Adrenal gland (tissue), 5 donors: ENCODE measurements at regions not wholly inside any gene's neighbourhood (a gene's known extent, or its start where the extent isn't known, plus 50 kb on each side); places are given as distances from the start of the nearest gene placed in this dataset.

Experiments
- POLR2A ChIP-seq, 2 donors: fragments of 450-650 bp; IDR thresholded peaks; one replicate each; pipeline ENCODE4 v1.6.1; 2017; ENCODE audit warnings: antibody characterized with exemption in 2 of 2, mild to moderate bottlenecking in 2 of 2, moderate library complexity in 1 of 2
- TF ChIP-seq, protein P1 (sequence below), 6 experiments: fragments of 450-650 bp in 4 of 6; fragments of 200-600 bp in 2 of 6; sonication (generic) in 1 of 6; IDR thresholded peaks; 1 replicate in 5 of 6; 2 replicates in 1 of 6; pipeline versions ENCODE4 v1.5.1 to v1.8.0; 2016 to 2021; ENCODE audit warnings: antibody characterized with exemption in 6 of 6, mild to moderate bottlenecking in 2 of 6, moderate library complexity in 1 of 6
- donor health status: DM: no; HTN: no; CAD: no.

DNA sequence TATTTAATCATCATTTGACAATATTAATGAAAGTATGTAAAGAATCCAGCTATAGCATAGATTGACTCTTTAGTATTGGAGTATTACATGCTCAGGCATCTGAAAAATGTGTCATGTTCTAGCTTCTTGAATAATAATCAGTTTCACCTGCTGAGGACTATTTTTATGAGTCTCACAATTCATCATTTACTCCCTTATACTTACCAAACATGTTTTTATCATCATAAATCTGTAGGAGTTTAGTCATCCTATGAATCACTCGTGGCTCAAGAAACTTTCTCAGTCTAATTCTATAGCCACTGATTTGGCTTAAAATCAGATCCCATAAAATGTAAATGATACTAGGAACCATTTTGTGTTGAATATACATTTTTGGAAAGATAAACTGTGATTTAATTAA lies 1616.1 kb downstream of the C4orf33 start:
- TF ChIP-seq, protein P1, sequence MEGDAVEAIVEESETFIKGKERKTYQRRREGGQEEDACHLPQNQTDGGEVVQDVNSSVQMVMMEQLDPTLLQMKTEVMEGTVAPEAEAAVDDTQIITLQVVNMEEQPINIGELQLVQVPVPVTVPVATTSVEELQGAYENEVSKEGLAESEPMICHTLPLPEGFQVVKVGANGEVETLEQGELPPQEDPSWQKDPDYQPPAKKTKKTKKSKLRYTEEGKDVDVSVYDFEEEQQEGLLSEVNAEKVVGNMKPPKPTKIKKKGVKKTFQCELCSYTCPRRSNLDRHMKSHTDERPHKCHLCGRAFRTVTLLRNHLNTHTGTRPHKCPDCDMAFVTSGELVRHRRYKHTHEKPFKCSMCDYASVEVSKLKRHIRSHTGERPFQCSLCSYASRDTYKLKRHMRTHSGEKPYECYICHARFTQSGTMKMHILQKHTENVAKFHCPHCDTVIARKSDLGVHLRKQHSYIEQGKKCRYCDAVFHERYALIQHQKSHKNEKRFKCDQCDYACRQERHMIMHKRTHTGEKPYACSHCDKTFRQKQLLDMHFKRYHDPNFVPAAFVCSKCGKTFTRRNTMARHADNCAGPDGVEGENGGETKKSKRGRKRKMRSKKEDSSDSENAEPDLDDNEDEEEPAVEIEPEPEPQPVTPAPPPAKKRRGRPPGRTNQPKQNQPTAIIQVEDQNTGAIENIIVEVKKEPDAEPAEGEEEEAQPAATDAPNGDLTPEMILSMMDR (IDR thresholded peaks at IDR 0.05), result no peak
- no peak for TF ChIP-seq POLR2A (IDR thresholded peaks at IDR 0.05)
